ENCODE measurements at regions not wholly inside any gene's neighbourhood (a gene's known extent, or its start where the extent isn't known, plus 50 kb on each side); places are given as distances from the start of the nearest gene placed in this dataset.

DNA sequence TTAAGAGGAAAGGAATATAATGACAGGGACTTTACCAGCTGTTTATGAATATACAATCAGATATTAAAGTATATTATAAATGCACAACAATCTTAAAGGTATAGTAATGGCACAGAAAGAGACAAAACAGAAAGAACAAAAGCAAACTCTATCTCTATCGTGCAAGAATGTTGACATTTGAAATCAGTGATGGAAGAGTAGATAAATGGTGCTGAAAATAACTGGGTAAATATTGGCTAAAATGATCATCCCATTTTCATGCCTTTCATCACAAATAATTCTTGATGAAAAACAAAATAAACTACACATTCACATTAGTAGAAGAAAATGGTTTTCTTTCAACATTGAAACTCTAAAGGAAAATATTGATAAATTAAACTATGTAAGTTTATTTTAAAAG, 495.9 kb downstream of the IRS1 start:
- Histone ChIP-seq H3K9me3 (ENCODE audit: control insufficient read depth, insufficient read depth, low read depth, low read length) (no peaks in the 10 kb centered on the region), H3K27ac (ENCODE audit: extremely low read depth, low read depth, low read length) (no peak overlapping the region), H3K36me3 (ENCODE audit: control insufficient read depth in 2 of 2, insufficient read depth in 1 of 2, low read length in 2 of 2) (no peaks in the 10 kb centered on the region), H3K4me1 (ENCODE audit: control insufficient read depth, insufficient read depth, low read length) (no peaks in the 10 kb centered on the region), H3K4me3 (ENCODE audit: low read depth, low read length) (no peak overlapping the region)
- POLR2A ChIA-PET: no interaction called here
- CTCF ChIA-PET: no interaction called here
- TF ChIP-seq HOXD13 (CRISPR knock-in tag; IDR thresholded peaks at IDR 0.05; ENCODE audit: borderline replicate concordance): no peak

- CTCF ChIA-PET: no interaction called here
- TF ChIP-seq ZNF324 (tag by site-specific recombination; IDR thresholded peaks at IDR 0.05): no peak
- no peak for TF ChIP-seq ATF2 (tag by site-specific recombination; IDR thresholded peaks at IDR 0.05; ENCODE audit: low read depth)
- TF ChIP-seq ZNF707 (tag by site-specific recombination; IDR thresholded peaks at IDR 0.05): no peak
- TF ChIP-seq ZEB2 (tag by site-specific recombination; IDR thresholded peaks at IDR 0.05): no peak
- TF ChIP-seq ZNF530 (tag by site-specific recombination; IDR thresholded peaks at IDR 0.05; ENCODE audit: low read depth): no peak
- no peak for TF ChIP-seq ZNF654 (tag by site-specific recombination; IDR thresholded peaks at IDR 0.05; ENCODE audit: low read depth)
- TF ChIP-seq ZNF184 (tag by site-specific recombination; IDR thresholded peaks at IDR 0.05): no peak
- TF ChIP-seq ZNF26 (tag by site-specific recombination; IDR thresholded peaks at IDR 0.05): no peak
- no peak for TF ChIP-seq PRDM6 (tag by site-specific recombination; IDR thresholded peaks at IDR 0.05)
- no peak for TF ChIP-seq ZNF155 (tag by site-specific recombination; IDR thresholded peaks at IDR 0.05)
- TF ChIP-seq HOXC10 (CRISPR knock-in tag; IDR thresholded peaks at IDR 0.05): no peak
- no peak for TF ChIP-seq TSHZ1 (tag by site-specific recombination; IDR thresholded peaks at IDR 0.05; ENCODE audit: borderline replicate concordance)
- TF ChIP-seq ZNF596 (tag by site-specific recombination; IDR thresholded peaks at IDR 0.05): no peak
- TF ChIP-seq ZFP3 (tag by site-specific recombination; IDR thresholded peaks at IDR 0.05; ENCODE audit: low read depth): no peak
- TF ChIP-seq ZNF223 (tag by site-specific recombination; IDR thresholded peaks at IDR 0.05): no peak
- TF ChIP-seq ZNF133 (tag by site-specific recombination; IDR thresholded peaks at IDR 0.05): no peak
- TF ChIP-seq ZNF19 (tag by site-specific recombination; IDR thresholded peaks at IDR 0.05; ENCODE audit: low read depth): no peak
These were observed 499.3 kb downstream of the IRS1 start for GRCh38 chr2:226300196-226300886.

More at GRCh38 chr2:226300196-226300886, 499.3 kb downstream of the IRS1 start:
- Histone ChIP-seq H3K9me3 (ENCODE audit: control insufficient read depth, insufficient read depth, low read depth, low read length) (no peaks in the 10 kb centered on the region), H3K27ac (ENCODE audit: extremely low read depth, low read depth, low read length) (no peak overlapping the region), H3K4me1 (ENCODE audit: control insufficient read depth, insufficient read depth, low read length) (no peaks in the 10 kb centered on the region), H3K36me3 (ENCODE audit: control insufficient read depth in 2 of 2, insufficient read depth in 1 of 2, low read length in 2 of 2) (no peaks in the 10 kb centered on the region), H3K4me3 (ENCODE audit: low read depth, low read length) (no peak overlapping the region)
- POLR2A ChIA-PET: no interaction called here
